SK-N-SH (cell line): ENCODE measurements at regions not wholly inside any gene's neighbourhood (a gene's known extent, or its start where the extent isn't known, plus 50 kb on each side); places are given as distances from the start of the nearest gene placed in this dataset.

Source experiments
- CTCF ChIP-seq: fragments of 200-600 bp; sonication (generic); IDR thresholded peaks from 2 replicates; pipeline ENCODE4 v1.6.1; 2017; ENCODE audit warnings: antibody characterized with exemption, mild to moderate bottlenecking, moderate library complexity
- EP300 ChIP-seq, 2 experiments: IDR thresholded peaks; 2 replicates each; pipeline versions ENCODE4 v1.4.0 to v1.6.1; 2012; ENCODE audit warnings: borderline replicate concordance in 1 of 2, low read depth in 1 of 2, low read length in 1 of 2
- POLR2AphosphoS5 ChIP-seq: IDR thresholded peaks from 2 replicates; pipeline ENCODE4 v1.6.1; 2012; ENCODE audit warnings: low read depth, low read length
- SMC3 ChIP-seq: IDR thresholded peaks from 2 replicates; pipeline ENCODE4 v1.6.1; 2012; ENCODE audit warnings: low read depth, low read length, improper control_type of control experiment

- TF ChIP-seq EP300 (IDR thresholded peaks at IDR 0.05; ENCODE audit: borderline replicate concordance in 1 of 2, low read depth in 1 of 2, low read length in 1 of 2) (no peak), SMC3 (no peak), CTCF (no peak), POLR2AphosphoS5 (no peak)
Measured at GRCh38 chr2:175633227-175633626, 368.8 kb downstream of the LNPK start.
